ENCODE measurements at regions not wholly inside any gene's neighbourhood (a gene's known extent, or its start where the extent isn't known, plus 50 kb on each side); places are given as distances from the start of the nearest gene placed in this dataset.

- intact Hi-C loops (cut with DNase I) = no loop called here
- 62% methylated on average over 13 of the region's 13 CpGs for WGBS (ENCODE audit: insufficient coverage, low coverage, low lambda C conversion rate, missing lambda C conversion rate)
- TF ChIP-seq, protein P1, sequence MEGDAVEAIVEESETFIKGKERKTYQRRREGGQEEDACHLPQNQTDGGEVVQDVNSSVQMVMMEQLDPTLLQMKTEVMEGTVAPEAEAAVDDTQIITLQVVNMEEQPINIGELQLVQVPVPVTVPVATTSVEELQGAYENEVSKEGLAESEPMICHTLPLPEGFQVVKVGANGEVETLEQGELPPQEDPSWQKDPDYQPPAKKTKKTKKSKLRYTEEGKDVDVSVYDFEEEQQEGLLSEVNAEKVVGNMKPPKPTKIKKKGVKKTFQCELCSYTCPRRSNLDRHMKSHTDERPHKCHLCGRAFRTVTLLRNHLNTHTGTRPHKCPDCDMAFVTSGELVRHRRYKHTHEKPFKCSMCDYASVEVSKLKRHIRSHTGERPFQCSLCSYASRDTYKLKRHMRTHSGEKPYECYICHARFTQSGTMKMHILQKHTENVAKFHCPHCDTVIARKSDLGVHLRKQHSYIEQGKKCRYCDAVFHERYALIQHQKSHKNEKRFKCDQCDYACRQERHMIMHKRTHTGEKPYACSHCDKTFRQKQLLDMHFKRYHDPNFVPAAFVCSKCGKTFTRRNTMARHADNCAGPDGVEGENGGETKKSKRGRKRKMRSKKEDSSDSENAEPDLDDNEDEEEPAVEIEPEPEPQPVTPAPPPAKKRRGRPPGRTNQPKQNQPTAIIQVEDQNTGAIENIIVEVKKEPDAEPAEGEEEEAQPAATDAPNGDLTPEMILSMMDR (IDR thresholded peaks at IDR 0.05) = no peak
- no peak for TF ChIP-seq POLR2A (IDR thresholded peaks at IDR 0.05)
These were observed 170.2 kb upstream of the MKI67 start for GRCh38 chr10:128296253-128297007.

DNA sequence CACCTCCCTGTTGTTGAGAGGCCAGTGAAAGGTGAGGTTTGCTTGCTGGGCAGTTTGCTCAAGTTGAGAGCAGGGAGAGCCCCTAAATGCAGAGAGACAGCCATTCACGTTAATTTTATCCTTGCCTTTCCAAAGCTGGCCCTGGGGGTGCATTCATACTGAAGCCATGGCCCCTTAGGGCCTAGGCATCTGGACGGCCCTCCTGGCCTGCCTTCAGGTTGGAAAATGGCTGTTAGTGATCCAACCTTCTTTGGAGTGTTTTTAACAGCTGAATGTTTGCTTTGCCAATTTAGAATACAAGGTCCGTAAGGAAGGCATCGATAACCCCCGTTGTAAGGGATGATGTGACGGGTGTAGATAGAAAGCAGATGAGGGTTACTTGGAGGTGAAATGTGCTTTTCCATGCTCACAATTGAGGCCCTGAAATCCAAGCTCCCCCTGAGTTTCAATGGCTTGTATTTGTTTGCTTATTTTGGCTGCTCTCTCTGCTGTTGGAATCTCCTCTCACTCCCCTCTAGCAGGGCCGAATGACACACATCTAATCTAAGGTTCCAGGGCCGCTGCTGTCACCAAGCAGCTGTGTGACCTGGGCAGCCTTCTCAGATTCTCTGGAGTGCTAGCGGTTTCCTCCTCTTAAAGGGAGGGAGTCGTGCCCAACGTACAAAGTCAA lies 171.6 kb upstream of the MKI67 start:
- no peak for DNase-seq
- TF ChIP-seq POLR2A (IDR thresholded peaks at IDR 0.05) = no peak
- TF ChIP-seq, protein P1 (IDR thresholded peaks at IDR 0.05) = no peak
- ATAC-seq = no peak
- H3K27ac ChIP-seq = no peak overlapping the region
- no peak overlapping the region for H3K4me3 ChIP-seq
- intact Hi-C loops (cut with DNase I) = no loop called here
- H3K4me1 ChIP-seq = no peaks in the 10 kb centered on the region
- no peaks in the 10 kb centered on the region for H3K27me3 ChIP-seq
- H3K36me3 ChIP-seq = no peaks in the 10 kb centered on the region
- no peaks in the 10 kb centered on the region for H3K9me3 ChIP-seq
- WGBS (ENCODE audit: insufficient coverage, low coverage, low lambda C conversion rate, missing lambda C conversion rate) = 21% methylated on average over 9 of the region's 11 CpGs

More at GRCh38 chr10:128296253-128297007, 170.2 kb upstream of the MKI67 start:
- Histone ChIP-seq H3K4me1 (no peaks in the 10 kb centered on the region), H3K27ac (no peak overlapping the region), H3K27me3 (no peaks in the 10 kb centered on the region), H3K4me3 (no peak overlapping the region), H3K9me3 (no peaks in the 10 kb centered on the region), H3K36me3 (no peaks in the 10 kb centered on the region)
- no peak for DNase-seq
- ATAC-seq = no peak

DNA sequence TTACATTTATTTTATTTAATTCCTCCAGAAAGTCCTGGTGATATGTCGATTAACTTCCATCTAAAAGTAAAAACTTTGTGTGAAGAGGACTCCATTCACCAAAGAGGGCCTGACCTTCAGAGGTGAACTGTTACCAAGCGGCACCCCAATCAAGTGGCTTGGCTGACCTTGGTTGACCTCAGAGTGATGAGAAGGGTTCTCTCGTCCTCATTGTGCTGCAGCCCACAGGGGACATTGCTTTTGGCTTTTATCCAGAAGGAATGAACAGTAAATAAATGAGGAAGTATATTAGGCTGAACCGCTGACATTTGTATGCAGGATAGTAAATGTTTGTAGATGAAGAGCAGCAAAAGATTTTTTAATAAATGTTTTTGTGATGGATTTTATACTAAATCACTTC lies 172.4 kb upstream of the MKI67 start:
- Histone ChIP-seq H3K27me3 (no peaks in the 10 kb centered on the region), H3K27ac (no peak overlapping the region), H3K4me3 (no peak overlapping the region), H3K36me3 (no peaks in the 10 kb centered on the region), H3K9me3 (no peaks in the 10 kb centered on the region), H3K4me1 (no peaks in the 10 kb centered on the region)
- intact Hi-C loops (cut with DNase I) = no loop called here
- WGBS (ENCODE audit: insufficient coverage, low coverage, low lambda C conversion rate, missing lambda C conversion rate) = 58% methylated on average over 4 of the region's 4 CpGs
- DNase-seq (no peak), ATAC-seq (no peak)
- TF ChIP-seq, protein P1 (IDR thresholded peaks at IDR 0.05) = no peak
- no peak for TF ChIP-seq POLR2A (IDR thresholded peaks at IDR 0.05)

- TF ChIP-seq, protein P1 (IDR thresholded peaks at IDR 0.05) = no peak
- TF ChIP-seq POLR2A (IDR thresholded peaks at IDR 0.05) = no peak
- H3K36me3 ChIP-seq = no peaks in the 10 kb centered on the region
- H3K27ac ChIP-seq = no peak overlapping the region
- no peaks in the 10 kb centered on the region for H3K4me1 ChIP-seq
- WGBS (ENCODE audit: insufficient coverage, low coverage, low lambda C conversion rate, missing lambda C conversion rate) = 60% methylated on average over 9 of the region's 13 CpGs
- intact Hi-C loops (cut with DNase I) = no loop called here
- no peaks in the 10 kb centered on the region for H3K27me3 ChIP-seq
- H3K9me3 ChIP-seq = no peaks in the 10 kb centered on the region
- H3K4me3 ChIP-seq = no peak overlapping the region
- DNase-seq (no peak), ATAC-seq (no peak)
These were observed 174.1 kb upstream of the MKI67 start for GRCh38 chr10:128300290-128300824.
